Hepatic stellate cell (primary cell): ENCODE measurements at regions not wholly inside any gene's neighbourhood (a gene's known extent, or its start where the extent isn't known, plus 50 kb on each side); places are given as distances from the start of the nearest gene placed in this dataset.

Experiments
- DNase-seq: peaks from one replicate; pipeline ENCODE4 v3.0.0; 2011; ENCODE audit warnings: low spot score

- no peak for DNase-seq
These were observed 213.8 kb downstream of the HRH4 start for GRCh38 chr18:24674200-24674599.

DNA sequence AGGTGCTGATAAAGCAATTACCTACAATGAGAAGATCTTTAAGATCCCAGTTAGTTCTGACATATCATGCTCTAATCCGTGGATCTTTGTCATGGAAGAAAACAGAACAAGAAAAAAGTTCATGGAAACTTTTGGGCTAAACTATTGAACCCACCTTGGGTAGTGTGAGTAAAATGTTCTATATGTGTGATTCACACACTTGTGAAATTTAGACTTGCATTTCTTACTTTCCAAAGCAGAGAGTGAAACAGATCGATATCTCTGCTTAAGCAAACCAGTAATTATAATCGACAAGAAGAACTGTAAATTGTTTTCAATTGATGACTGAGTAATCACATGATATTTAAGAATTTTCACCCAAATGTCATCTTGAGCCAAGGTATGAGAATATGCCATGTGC, 214.2 kb downstream of the HRH4 start:
- DNase-seq = no peak

GRCh38 chr18:24677011-24677410, 216.6 kb downstream of the HRH4 start:
- DNase-seq = no peak

DNA sequence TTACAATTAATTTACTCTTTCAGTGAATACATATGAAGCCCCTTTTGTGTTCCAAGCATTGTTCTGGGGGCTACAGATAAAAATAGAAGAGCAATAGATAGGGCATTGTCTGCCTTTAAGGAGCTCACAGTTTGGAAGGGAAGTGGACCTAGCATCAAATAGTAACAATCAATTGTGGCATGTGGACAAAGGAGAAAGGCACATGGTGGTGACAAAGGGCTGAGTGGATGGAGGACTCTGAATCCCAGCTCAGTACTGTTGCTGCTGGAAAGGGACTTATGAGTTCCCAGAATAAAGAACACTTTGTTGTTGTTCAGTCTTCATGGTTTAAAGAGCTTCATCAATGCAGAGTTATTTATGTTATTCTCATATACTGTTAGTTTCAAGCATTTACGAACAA, 217.7 kb downstream of the HRH4 start:
- DNase-seq = no peak

- no peak for DNase-seq
These were observed 218.2 kb downstream of the HRH4 start for GRCh38 chr18:24678626-24679025.

DNA sequence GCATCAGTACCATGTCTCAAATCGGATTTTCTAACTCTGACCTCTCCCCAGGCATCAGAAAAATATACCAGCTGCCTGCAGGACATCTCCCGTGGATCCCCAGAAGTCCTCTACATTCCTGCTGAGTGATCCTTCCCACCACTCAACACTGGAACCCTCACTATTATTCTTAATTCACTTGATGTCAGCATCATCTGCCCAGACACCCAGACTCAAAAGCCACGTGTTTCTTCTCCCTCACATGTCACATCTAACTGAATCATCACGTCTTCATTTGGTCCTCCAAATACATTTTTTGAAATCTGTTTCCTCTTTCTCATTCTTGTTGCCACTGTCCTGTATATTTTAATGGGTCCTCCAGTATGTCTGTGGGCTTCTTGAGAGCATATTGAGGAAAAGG, 218.6 kb downstream of the HRH4 start:
- DNase-seq = no peak

GRCh38 chr18:24683925-24684324, 223.5 kb downstream of the HRH4 start:
- DNase-seq = no peak

- DNase-seq = no peak
These were observed 225.0 kb downstream of the HRH4 start for GRCh38 chr18:24685254-24685959.

GRCh38 chr18:24695168-24695567, 234.7 kb downstream of the HRH4 start:
- DNase-seq = no peak

GRCh38 chr18:24702001-24702515, 241.6 kb downstream of the HRH4 start:
- DNase-seq = no peak

GRCh38 chr18:24703316-24703715, 242.9 kb downstream of the HRH4 start:
- DNase-seq = no peak

- DNase-seq = no peak
These were observed 244.7 kb downstream of the HRH4 start for GRCh38 chr18:24704946-24705630.

GRCh38 chr18:24710474-24710873, 250.0 kb downstream of the HRH4 start:
- no peak for DNase-seq

DNA sequence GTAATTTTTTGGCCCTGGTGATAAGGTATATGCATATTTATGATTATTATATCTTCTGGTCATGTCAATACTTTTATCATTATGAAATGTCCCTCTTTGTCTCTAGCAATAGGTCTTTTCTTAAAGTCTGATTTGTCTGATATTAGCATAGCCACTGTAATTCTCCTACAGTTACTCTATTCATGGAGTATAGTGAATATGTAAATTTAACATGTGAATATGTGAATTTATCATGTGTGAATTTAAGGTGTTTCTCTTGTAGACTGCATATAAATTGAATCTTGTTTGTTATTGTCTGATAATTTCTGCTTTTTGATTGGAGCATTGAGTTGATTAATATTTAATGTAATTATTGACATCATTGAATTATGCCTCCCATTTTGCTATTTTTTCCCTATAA, 259.4 kb downstream of the HRH4 start:
- no peak for DNase-seq

GRCh38 chr18:24721388-24721787, 261.0 kb downstream of the HRH4 start:
- DNase-seq = no peak

- no peak for DNase-seq
These were observed 265.4 kb downstream of the HRH4 start for GRCh38 chr18:24725644-24726415.

- peak; percentile 44 for DNase-seq
These were observed 266.5 kb downstream of the HRH4 start for GRCh38 chr18:24726727-24727492.

DNA sequence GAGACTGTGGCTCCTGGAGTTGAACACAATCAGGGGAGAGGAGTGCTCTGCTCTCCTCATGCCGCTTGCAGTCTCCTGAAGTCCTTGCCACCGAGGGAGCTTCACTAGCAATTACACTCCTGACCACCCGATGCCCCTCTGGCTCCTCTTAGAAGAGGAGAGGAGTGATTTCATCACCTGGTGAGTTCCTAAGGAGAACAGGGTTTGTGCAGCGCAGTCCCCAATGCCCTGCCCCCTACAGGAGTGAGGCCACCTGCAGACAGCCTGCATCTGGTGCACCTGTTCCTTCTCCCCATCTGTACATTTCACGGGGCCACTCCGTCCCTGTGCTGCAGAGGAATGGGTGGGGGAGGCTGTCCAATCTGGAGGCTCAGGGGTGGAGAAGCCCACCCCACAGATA, 267.2 kb downstream of the HRH4 start:
- DNase-seq = no peak

- DNase-seq = no peak
These were observed 270.7 kb downstream of the HRH4 start for GRCh38 chr18:24731158-24731557.

DNA sequence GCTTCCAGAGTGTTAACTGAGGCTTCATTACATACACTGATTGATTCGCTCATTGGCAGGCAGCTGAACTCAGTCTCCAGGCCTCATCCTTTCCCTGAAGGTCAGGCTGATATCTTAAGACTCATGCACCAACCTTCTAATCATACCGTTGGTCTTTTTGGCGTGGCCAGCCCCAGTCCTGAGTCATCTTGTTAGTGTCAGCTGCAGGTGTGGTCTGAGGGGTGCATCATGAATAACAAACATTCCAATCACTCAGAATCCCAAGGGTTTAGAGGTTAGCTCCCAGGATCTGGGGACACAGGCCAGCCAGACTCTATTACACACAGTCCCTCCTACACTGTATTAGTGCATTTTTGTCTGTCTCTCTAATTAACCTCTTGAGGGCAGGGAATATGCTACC, 271.5 kb downstream of the HRH4 start:
- DNase-seq = no peak

GRCh38 chr18:24734058-24734457, 273.6 kb downstream of the HRH4 start:
- no peak for DNase-seq

DNA sequence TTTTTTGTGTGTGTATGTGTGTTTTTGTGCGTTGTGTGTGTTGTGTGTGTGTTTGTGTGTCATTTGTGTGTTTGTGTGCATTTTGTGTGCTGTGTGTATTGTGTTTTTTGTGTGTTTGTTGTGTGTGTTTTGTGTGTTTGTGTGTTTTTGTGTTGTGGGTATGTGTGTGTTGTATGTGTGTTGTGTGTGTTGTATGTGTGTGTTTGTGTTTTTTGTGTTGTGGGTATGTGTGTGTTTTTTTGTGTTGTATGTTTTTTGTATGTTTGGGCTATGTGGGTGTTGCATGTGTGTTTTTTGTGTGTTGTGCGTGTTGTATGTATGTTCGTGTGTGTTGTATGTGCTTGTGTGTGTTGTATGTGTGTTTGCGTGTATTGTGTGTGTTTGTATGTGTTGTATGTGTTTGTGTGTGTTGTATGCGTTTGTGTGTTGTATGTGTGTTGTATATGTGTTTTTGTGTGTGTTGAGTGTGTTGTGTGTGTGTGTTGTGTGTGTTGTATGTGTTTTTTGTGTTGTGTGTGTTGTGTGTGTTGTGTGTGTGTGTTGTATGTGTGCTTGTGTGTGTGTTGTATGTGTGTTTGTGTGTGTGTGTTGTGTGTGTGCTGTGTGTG, 275.3 kb downstream of the HRH4 start:
- DNase-seq = no peak
